Sigmoid colon (tissue), 4 donors: ENCODE measurements at regions not wholly inside any gene's neighbourhood (a gene's known extent, or its start where the extent isn't known, plus 50 kb on each side); places are given as distances from the start of the nearest gene placed in this dataset.

Experiments
- CTCF ChIP-seq, 4 experiments: fragments of 450-650 bp in 3 of 4; fragments of 200-600 bp in 1 of 4; IDR thresholded peaks; one replicate each; pipeline ENCODE4 v1.5.1; 2016 to 2019; ENCODE audit warnings: antibody characterized with exemption in 4 of 4, mild to moderate bottlenecking in 3 of 4, moderate library complexity in 2 of 4
- POLR2AphosphoS5 ChIP-seq, 4 donors: sonication (generic); formaldehyde crosslinking; IDR thresholded peaks; one replicate each; pipeline ENCODE4 v1.6.1; 2017; ENCODE audit warnings: antibody characterized with exemption in 4 of 4

DNA sequence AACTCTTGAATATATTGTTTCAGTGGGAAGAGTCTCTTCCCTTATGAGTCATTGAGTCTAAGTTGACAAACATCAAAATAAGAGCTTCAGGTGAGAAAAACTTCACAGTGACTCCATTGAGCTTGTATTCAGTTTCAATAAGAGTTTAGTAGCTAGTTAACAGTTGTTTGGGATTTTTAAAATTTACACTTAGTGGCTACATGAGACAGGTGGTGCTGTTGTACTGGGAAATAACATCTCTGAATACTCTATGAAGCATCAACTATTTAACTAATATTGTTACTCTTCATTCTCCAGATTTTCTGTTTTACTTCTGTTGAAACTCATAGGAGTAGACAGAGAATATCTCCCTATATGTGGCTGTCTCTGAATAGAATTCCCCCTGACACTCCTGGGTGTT lies 1609.1 kb downstream of the C4orf33 start:
- TF ChIP-seq POLR2AphosphoS5 (IDR thresholded peaks at IDR 0.05) (no peak), CTCF (IDR thresholded peaks at IDR 0.05) (no peak)
